Fibroblast of pulmonary artery (primary cell): ENCODE measurements at regions not wholly inside any gene's neighbourhood (a gene's known extent, or its start where the extent isn't known, plus 50 kb on each side); places are given as distances from the start of the nearest gene placed in this dataset.

Source experiments
- DNase-seq: peaks from one replicate; pipeline ENCODE4 v3.0.0-alpha.2; 2010; ENCODE audit warnings: low read depth
- H3K4me3 ChIP-seq: replicated peaks from 2 replicates; pipeline ENCODE4 v1.5.1; 2011; ENCODE audit warnings: low read depth, mild to moderate bottlenecking, control low read depth, low read length, moderate library complexity
- TF ChIP-seq, protein P1 (sequence below): IDR thresholded peaks from 2 replicates; pipeline ENCODE4 v1.5.1; 2011; ENCODE audit warnings: mild to moderate bottlenecking, control low read depth, low read length, inconsistent platforms; ENCODE audit errors: missing control alignments

DNA sequence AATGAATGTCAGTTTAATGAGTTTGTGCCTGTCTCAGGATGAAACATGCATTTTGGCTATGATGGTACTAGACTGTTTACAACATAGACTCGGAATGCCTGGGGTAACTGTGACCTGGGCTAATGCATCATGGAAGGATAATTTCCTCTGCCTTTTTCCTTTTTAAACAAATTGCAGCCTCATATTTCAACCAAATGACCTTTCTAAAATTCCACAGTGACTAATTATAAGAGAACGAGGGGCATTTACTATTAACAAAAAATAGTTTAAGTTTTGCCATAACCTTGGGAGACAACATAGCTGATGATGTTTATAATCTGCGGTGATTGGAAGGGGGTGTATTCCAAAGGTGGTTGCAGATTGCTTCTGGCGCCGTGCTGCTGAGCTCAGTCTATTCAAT, 1140.5 kb downstream of the GALC start:
- no peak overlapping the region for H3K4me3 ChIP-seq
- peak; percentile 27 for DNase-seq
- TF ChIP-seq, protein P1, sequence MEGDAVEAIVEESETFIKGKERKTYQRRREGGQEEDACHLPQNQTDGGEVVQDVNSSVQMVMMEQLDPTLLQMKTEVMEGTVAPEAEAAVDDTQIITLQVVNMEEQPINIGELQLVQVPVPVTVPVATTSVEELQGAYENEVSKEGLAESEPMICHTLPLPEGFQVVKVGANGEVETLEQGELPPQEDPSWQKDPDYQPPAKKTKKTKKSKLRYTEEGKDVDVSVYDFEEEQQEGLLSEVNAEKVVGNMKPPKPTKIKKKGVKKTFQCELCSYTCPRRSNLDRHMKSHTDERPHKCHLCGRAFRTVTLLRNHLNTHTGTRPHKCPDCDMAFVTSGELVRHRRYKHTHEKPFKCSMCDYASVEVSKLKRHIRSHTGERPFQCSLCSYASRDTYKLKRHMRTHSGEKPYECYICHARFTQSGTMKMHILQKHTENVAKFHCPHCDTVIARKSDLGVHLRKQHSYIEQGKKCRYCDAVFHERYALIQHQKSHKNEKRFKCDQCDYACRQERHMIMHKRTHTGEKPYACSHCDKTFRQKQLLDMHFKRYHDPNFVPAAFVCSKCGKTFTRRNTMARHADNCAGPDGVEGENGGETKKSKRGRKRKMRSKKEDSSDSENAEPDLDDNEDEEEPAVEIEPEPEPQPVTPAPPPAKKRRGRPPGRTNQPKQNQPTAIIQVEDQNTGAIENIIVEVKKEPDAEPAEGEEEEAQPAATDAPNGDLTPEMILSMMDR: no peak

DNA sequence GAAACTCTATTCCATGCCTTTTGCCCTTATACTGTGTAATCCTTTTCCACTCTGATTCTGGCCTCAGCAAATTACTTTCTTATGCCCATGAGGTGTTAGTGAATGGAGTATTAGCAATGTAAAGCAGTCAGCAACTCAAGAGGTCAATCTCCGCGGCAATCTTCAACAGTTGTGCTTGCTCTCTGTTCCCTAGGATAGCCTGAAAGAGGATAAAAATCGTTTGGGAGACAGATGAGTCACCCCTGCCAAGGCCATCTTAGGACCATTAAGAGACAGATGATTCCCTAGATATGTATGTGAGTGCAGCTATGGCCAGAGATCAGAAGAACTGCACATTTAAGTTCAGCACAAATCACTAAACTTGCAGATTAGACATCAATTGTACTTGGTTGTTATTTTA, 1145.8 kb downstream of the GALC start:
- DNase-seq: no peak
- no peak overlapping the region for H3K4me3 ChIP-seq
- TF ChIP-seq, protein P1: no peak

DNA sequence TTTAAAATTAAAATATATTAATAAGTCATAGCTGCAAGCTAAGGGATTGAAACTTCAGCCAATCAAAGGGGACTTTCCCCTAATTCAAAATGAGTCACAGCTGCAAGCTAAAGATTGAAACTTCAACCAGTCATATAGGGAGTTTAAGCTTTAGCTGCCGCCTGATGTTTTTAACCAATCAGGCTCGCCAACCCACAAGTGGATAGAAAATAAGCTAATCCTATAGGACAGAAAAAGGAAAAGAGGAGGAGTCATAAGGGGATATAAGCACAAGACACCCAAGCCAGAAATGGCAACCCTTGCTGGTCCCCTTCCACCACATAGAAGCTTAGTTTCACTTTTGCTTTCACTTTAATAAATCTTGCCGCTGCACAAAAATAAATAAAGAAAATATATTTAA, 1154.6 kb downstream of the GALC start:
- H3K4me3 ChIP-seq: no peak overlapping the region
- DNase-seq: no peak
- TF ChIP-seq, protein P1: no peak

DNA sequence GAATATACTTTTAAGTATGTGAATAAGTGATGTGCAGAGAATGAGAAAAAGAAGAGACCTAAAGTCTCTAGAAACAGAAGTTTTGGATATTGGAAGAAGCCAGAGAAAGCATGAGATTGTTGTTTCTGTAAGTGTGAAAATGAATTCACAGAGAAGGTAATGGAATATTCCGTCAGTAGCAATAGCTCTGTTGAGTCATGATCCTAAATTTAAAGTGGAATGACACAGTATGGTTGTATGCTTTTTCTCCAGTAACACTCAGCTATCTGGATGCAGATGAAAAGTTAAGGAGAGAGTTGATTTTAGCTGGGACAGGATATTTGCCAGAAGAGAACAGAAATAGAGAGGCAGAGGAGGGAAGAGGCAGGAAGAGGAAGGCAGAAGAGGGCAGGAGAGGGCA, 1166.3 kb downstream of the GALC start:
- TF ChIP-seq, protein P1: no peak
- DNase-seq: no peak

DNA sequence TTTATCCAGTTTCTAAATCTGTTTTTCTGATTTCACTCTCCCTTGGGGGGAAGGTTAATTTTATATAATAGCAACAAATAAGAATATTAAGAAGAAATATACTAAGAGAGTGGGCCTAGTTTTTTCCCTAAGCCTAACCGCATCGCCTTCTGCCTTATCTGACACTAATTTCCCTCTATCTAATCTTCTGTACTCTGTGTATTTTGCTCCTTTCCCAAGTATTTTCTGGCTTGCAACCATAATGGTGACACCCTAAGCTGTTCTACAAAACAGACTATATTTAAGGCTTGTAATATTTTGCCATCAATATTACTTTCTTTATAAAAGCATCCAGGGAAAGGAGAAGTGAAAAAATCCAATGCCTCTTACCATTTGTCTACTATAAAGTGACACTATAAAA, 1168.8 kb downstream of the GALC start:
- TF ChIP-seq, protein P1: no peak
- no peak overlapping the region for H3K4me3 ChIP-seq
- DNase-seq: no peak

More for the DNA sequence above, 1166.3 kb downstream of the GALC start:
- H3K4me3 ChIP-seq: no peak overlapping the region

DNA sequence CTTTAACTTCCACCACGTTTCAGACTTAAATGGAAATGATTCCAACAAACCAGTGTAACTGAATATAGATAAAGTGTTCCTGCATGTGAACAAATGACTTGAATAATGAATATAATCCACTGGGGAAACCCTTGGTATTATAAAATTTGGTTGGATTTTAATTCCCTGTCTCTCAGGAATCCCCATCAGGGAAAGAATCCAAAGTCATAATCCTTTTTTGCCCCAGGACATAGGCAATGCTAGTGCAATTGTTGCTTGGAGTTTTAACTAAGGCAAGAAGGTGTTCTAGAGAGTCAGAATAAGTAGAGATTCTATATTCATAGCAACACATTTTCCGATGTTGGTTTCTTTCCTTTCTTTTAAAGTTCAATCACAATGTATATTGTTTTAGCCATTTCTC, 1169.4 kb downstream of the GALC start:
- DNase-seq: no peak
- no peak overlapping the region for H3K4me3 ChIP-seq
- TF ChIP-seq, protein P1: no peak

DNA sequence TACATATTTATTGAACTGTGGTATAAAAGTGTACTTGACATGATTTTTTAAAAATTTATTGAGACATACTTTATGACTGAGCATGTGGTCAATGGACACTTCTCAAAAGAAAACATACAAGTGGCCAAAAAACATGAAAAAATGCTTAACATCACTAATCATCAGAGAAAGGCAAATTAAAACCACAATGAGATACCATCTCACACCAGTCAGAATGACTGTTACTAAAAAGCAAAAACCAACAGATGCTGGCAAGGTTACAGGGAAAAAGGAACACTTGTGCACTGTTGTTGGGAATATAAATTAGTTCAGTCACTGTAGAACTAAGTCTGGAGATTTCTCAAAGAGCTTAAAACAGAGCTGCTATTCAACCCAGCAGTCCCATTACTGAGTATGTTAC, 1177.6 kb downstream of the GALC start:
- no peak overlapping the region for H3K4me3 ChIP-seq
- no peak for DNase-seq
- TF ChIP-seq, protein P1: no peak
